Transverse colon (tissue), 4 donors: ENCODE measurements at regions not wholly inside any gene's neighbourhood (a gene's known extent, or its start where the extent isn't known, plus 50 kb on each side); places are given as distances from the start of the nearest gene placed in this dataset.

Experiments
- DNase-seq: peaks from one replicate; pipeline ENCODE4 v3.0.0-alpha.2; 2019
- H3K27ac ChIP-seq, 4 donors: fragments of 200-600 bp; sonication (generic); 2 replicates each; pipeline ENCODE4 v1.5.1; 2016 to 2018; ENCODE audit warnings: inconsistent platforms in 4 of 4
- H3K27me3 ChIP-seq: fragments of 200-600 bp; sonication (generic); 2 replicates; pipeline ENCODE4 v1.5.1; 2017; ENCODE audit warnings: inconsistent platforms
- H3K36me3 ChIP-seq, 4 donors: fragments of 200-600 bp; sonication (generic); 2 replicates each; pipeline ENCODE4 v1.5.1; 2017 to 2019; ENCODE audit warnings: inconsistent platforms in 4 of 4
- H3K4me1 ChIP-seq, 4 donors: fragments of 200-600 bp; sonication (generic); 2 replicates each; pipeline ENCODE4 v1.5.1; 2017 to 2020; ENCODE audit warnings: inconsistent platforms in 4 of 4
- H3K4me3 ChIP-seq, 4 donors: fragments of 200-600 bp; sonication (generic); 1 replicate in 1 of 4; 2 replicates in 3 of 4; pipeline versions ENCODE4 v1.5.1 to v1.6.1; 2017 to 2019; ENCODE audit warnings: inconsistent platforms in 4 of 4
- H3K9me3 ChIP-seq, 2 donors: fragments of 200-600 bp; sonication (generic); 2 replicates each; pipeline ENCODE4 v1.5.1; 2017 to 2019; ENCODE audit warnings: inconsistent platforms in 2 of 2
- EP300 ChIP-seq: sonication (generic); formaldehyde crosslinking; IDR thresholded peaks from one replicate; pipeline ENCODE4 v1.6.1; 2017; ENCODE audit warnings: antibody characterized with exemption, low read depth
- POLR2A ChIP-seq: fragments of 450-650 bp; IDR thresholded peaks from one replicate; pipeline ENCODE4 v1.6.1; 2016; ENCODE audit warnings: antibody characterized with exemption, mild to moderate bottlenecking, moderate library complexity
- POLR2AphosphoS5 ChIP-seq, 3 donors: sonication (generic); formaldehyde crosslinking; IDR thresholded peaks; one replicate each; pipeline ENCODE4 v1.6.1; 2016; ENCODE audit warnings: antibody characterized with exemption in 3 of 3
- WGBS, 2 donors: methylation state at CpG; one replicate each; pipeline ENCODE4 v1.1.5; 2018; ENCODE audit warnings: low coverage in 1 of 2; 5-methylcytosine and 5-hydroxymethylcytosine counted together
- in situ Hi-C, 4 donors: fragments of 200-750 bp; cut with MboI; loops; one replicate each; pipeline versions ENCODE4 v1.15.0 to v1.15.1; 2017; ENCODE audit warnings: low sequenced_read_pairs in 3 of 4, low pct_ligation_motif_present in 1 of 4, low pct_unique_long_range_greater_than_20kb in 1 of 4
- intact Hi-C: fragments of 100-400 bp; cut with DNase I; formaldehyde crosslinking; loops from one replicate; pipeline ENCODE4 v1.15.1; 2023; ENCODE audit warnings: low total_unique reads
- TF ChIP-seq, protein P1 (sequence below), 5 experiments: fragments of 200-600 bp in 3 of 5; fragments of 450-650 bp in 2 of 5; sonication (generic) in 3 of 5; IDR thresholded peaks; 1 replicate in 2 of 5; 2 replicates in 3 of 5; pipeline ENCODE4 v1.5.1; 2016 to 2017; ENCODE audit warnings: antibody characterized with exemption in 5 of 5, inconsistent platforms in 3 of 5, mild to moderate bottlenecking in 2 of 5, moderate library complexity in 1 of 5

DNA sequence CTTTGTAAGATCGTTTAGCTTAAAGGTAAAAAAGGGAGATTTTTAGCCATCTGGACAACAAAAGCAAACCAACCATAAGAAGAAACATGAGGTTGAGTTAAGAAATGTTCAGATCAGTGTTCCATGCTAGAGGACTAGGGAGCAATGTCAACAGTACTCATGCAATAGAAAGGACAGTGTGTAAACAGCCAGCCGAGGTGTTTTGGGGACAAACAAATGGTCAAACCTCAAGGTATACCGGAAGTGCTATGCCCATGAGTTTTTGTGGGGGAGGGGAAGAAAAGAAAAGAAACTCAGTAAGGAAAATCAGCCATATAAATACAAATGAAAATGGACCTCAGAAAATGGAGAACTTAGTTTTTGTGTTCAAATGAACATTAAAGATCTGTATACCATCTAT is 289.5 kb upstream of the GRM7 start:
- DNase-seq: no peak
- H3K36me3 ChIP-seq: no peaks in the 10 kb centered on the region
- TF ChIP-seq POLR2A (no peak), EP300 (no peak), POLR2AphosphoS5 (IDR thresholded peaks at IDR 0.05) (no peak)
- TF ChIP-seq, protein P1, sequence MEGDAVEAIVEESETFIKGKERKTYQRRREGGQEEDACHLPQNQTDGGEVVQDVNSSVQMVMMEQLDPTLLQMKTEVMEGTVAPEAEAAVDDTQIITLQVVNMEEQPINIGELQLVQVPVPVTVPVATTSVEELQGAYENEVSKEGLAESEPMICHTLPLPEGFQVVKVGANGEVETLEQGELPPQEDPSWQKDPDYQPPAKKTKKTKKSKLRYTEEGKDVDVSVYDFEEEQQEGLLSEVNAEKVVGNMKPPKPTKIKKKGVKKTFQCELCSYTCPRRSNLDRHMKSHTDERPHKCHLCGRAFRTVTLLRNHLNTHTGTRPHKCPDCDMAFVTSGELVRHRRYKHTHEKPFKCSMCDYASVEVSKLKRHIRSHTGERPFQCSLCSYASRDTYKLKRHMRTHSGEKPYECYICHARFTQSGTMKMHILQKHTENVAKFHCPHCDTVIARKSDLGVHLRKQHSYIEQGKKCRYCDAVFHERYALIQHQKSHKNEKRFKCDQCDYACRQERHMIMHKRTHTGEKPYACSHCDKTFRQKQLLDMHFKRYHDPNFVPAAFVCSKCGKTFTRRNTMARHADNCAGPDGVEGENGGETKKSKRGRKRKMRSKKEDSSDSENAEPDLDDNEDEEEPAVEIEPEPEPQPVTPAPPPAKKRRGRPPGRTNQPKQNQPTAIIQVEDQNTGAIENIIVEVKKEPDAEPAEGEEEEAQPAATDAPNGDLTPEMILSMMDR (IDR thresholded peaks at IDR 0.05): no peak
- intact Hi-C loops (no loop called here), in situ Hi-C loops (no loop called here)
- WGBS, 2 donors: 73 to 74% methylated on average over 3 of the region's 3 CpGs
- no peak overlapping the region for H3K27ac ChIP-seq
- H3K4me1 ChIP-seq: no peaks in the 10 kb centered on the region
- H3K27me3 ChIP-seq: no peaks in the 10 kb centered on the region
- no peak overlapping the region for H3K4me3 ChIP-seq
- H3K9me3 ChIP-seq: no peaks in the 10 kb centered on the region

DNA sequence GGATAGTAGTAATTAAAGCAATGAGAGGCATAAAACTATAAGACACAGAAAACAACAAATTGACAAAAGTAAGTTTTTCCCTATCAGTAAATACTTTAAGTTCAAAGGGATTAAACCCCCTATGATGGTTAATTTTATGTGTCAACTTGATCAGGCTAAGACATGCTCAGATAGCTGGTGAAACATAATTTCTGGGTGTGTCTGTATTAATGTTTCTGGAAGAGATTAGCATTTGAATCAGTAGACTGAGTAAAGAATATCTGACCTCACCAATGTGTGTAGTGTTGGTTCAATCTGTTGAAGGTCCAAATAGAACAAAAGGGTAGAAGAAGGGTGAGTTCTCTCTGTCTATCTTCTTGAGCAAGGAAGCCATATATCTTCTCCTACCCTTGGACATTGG is 283.3 kb upstream of the GRM7 start:
- Histone ChIP-seq H3K9me3 (no peaks in the 10 kb centered on the region), H3K36me3 (no peaks in the 10 kb centered on the region), H3K4me3 (no peak overlapping the region), H3K27ac (no peak overlapping the region), H3K27me3 (no peaks in the 10 kb centered on the region), H3K4me1 (no peaks in the 10 kb centered on the region)
- intact Hi-C loops (no loop called here), in situ Hi-C loops (no loop called here)
- TF ChIP-seq EP300: no peak
- TF ChIP-seq POLR2A: no peak
- TF ChIP-seq, protein P1 (IDR thresholded peaks at IDR 0.05): no peak
- TF ChIP-seq POLR2AphosphoS5 (IDR thresholded peaks at IDR 0.05): no peak
- DNase-seq: no peak

DNA sequence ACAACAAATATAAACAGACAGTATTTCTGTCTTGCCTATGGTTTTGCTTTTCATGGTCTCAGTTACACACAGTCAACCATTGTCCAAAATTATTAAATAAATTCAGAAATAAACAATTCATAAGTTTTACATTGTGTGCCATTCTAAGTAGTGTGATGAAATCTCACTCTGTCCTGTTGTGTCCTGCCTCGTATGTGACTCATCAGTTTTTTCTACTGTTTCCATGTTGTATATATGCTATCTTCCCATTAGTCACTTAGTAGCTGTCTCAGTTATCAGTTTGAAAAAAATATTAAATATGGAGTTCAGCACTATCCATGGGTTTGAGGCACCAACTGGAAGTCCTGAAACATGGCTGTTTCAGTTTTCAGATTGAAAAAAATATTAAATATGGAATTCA is 282.4 kb upstream of the GRM7 start:
- Histone ChIP-seq H3K4me3 (no peak overlapping the region), H3K27me3 (no peaks in the 10 kb centered on the region), H3K4me1 (no peaks in the 10 kb centered on the region), H3K9me3 (no peaks in the 10 kb centered on the region), H3K27ac (no peak overlapping the region), H3K36me3 (no peaks in the 10 kb centered on the region)
- no peak for DNase-seq
- in situ Hi-C loops (no loop called here), intact Hi-C loops (no loop called here)
- 73 to 86% methylated on average over 1 of the region's 1 CpG for WGBS, 2 donors
- no peak for TF ChIP-seq EP300
- TF ChIP-seq POLR2AphosphoS5 (IDR thresholded peaks at IDR 0.05): no peak
- TF ChIP-seq POLR2A: no peak
- TF ChIP-seq, protein P1 (IDR thresholded peaks at IDR 0.05): no peak

DNA sequence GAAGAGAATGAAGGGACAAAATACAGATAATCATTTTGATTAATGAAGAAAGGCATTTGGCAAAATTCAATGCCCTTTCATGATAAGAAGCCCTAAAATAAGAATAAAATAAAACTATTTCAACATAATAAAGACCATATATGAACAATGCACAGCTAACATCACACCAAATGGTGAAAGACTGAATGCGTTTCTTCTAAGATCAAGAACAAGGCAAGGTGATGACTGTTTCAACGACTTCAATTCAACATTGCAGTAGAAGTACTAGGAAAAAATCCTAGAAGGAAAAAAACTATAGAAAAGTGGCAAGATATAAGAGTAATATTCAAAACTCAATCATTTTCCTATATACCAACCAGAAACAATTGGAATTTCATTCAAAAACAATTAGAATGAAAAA is 280.1 kb upstream of the GRM7 start:
- DNase-seq: no peak
- no peaks in the 10 kb centered on the region for H3K27me3 ChIP-seq
- in situ Hi-C loops (no loop called here), intact Hi-C loops (no loop called here)
- TF ChIP-seq POLR2A: no peak
- no peak for TF ChIP-seq POLR2AphosphoS5 (IDR thresholded peaks at IDR 0.05)
- no peak for TF ChIP-seq EP300
- TF ChIP-seq, protein P1 (IDR thresholded peaks at IDR 0.05): no peak
- no peak overlapping the region for H3K27ac ChIP-seq
- WGBS, 2 donors: 69 to 78% methylated on average over 2 of the region's 2 CpGs
- H3K4me1 ChIP-seq: no peaks in the 10 kb centered on the region
- H3K36me3 ChIP-seq: no peaks in the 10 kb centered on the region
- no peak overlapping the region for H3K4me3 ChIP-seq
- H3K9me3 ChIP-seq: no peaks in the 10 kb centered on the region
